SK-N-SH (cell line): ENCODE measurements at regions not wholly inside any gene's neighbourhood (a gene's known extent, or its start where the extent isn't known, plus 50 kb on each side); places are given as distances from the start of the nearest gene placed in this dataset.

ENCODE experiments used
- CTCF ChIA-PET: fragments of 300-600, 350-600 bp; formaldehyde crosslinking; extraction: SDS; loops from one replicate; lab custom pipeline; 2021; lab: Yijun Ruan, JAX
- POLR2A ChIA-PET: fragments of 350-600 bp; sonication (Branson Sonifier 250); formaldehyde crosslinking; extraction: SDS; loops from one replicate; lab custom pipeline; 2020; ENCODE audit warnings: antibody characterized with exemption, inconsistent platforms; lab: Yijun Ruan, JAX
- DNase-seq: peaks from one replicate; pipeline ENCODE4 v3.0.0; 2012
- H2AFZ ChIP-seq: fragments of 200-600 bp; sonication (generic); 2 replicates; pipeline ENCODE4 v1.8.1; 2016; ENCODE audit warnings: antibody characterized with exemption, mild to moderate bottlenecking, low read depth
- H3F3A ChIP-seq: fragments of 200-600 bp; sonication (generic); replicated peaks from 2 replicates; pipeline ENCODE3; 2016; ENCODE audit warnings: antibody characterized with exemption, mild to moderate bottlenecking; ENCODE audit not compliant: insufficient read depth
- H3K27ac ChIP-seq, 2 experiments: fragments of 200-500 bp in 1 of 2; fragments of 200-600 bp in 1 of 2; sonication (Bioruptor generic) in 1 of 2; sonication (generic), shearing (Covaris generic) in 1 of 2; 2 replicates each; pipeline versions ENCODE4 v1.5.1 to v1.6.1; 2014 to 2016; ENCODE audit warnings: low read depth in 2 of 2, inconsistent platforms in 1 of 2, low read length in 1 of 2, mild to moderate bottlenecking in 1 of 2, mixed read lengths in 1 of 2
- H3K27me3 ChIP-seq: fragments of 200-600 bp; sonication (generic), shearing (Covaris generic); 2 replicates; pipeline ENCODE4 v1.6.1; 2016; ENCODE audit warnings: mixed run types; ENCODE audit not compliant: insufficient read depth
- H3K36me3 ChIP-seq, 2 experiments: fragments of 200-500 bp in 1 of 2; fragments of 200-600 bp in 1 of 2; sonication (Bioruptor generic) in 1 of 2; sonication (generic) in 1 of 2; replicated peaks in 1 of 2; 2 replicates each; pipeline versions ENCODE3 to v1.5.1; 2014 to 2016; ENCODE audit warnings: low read length in 1 of 2, mild to moderate bottlenecking in 1 of 2; ENCODE audit not compliant: insufficient read depth in 2 of 2, control insufficient read depth in 1 of 2
- H3K4me1 ChIP-seq, 2 experiments: fragments of 200-500 bp in 1 of 2; fragments of 200-600 bp in 1 of 2; sonication (Bioruptor generic) in 1 of 2; sonication (generic), shearing (Covaris generic) in 1 of 2; 2 replicates each; pipeline versions ENCODE4 v1.5.1 to v1.6.1; 2014 to 2016; ENCODE audit warnings: low read depth in 1 of 2, low read length in 1 of 2, mixed run types in 1 of 2; ENCODE audit not compliant: insufficient read depth in 2 of 2, control insufficient read depth in 1 of 2
- H3K4me2 ChIP-seq: fragments of 200-600 bp; sonication (generic), shearing (Covaris generic); 2 replicates; pipeline ENCODE4 v1.6.1; 2017; ENCODE audit warnings: mixed run types
- H3K4me3 ChIP-seq, 2 experiments: fragments of 200-500 bp in 1 of 2; fragments of 200-600 bp in 1 of 2; sonication (Bioruptor generic) in 1 of 2; sonication (generic), shearing (Covaris generic) in 1 of 2; 2 replicates each; pipeline versions ENCODE4 v1.5.1 to v1.8.1; 2014 to 2016; ENCODE audit warnings: low read depth in 2 of 2, inconsistent platforms in 1 of 2, low read length in 1 of 2, mild to moderate bottlenecking in 1 of 2, mixed read lengths in 1 of 2, moderate library complexity in 1 of 2
- H3K79me2 ChIP-seq: fragments of 200-600 bp; sonication (generic); 2 replicates; pipeline ENCODE4 v1.8.1; 2017; ENCODE audit warnings: mild to moderate bottlenecking; ENCODE audit not compliant: insufficient read depth
- H3K9ac ChIP-seq: fragments of 200-600 bp; sonication (generic); 2 replicates; pipeline ENCODE4 v1.6.1; 2017; ENCODE audit warnings: mixed run types
- H3K9me2 ChIP-seq: fragments of 200-600 bp; sonication (generic); 2 replicates; pipeline ENCODE4 v1.6.1; 2017; ENCODE audit warnings: mixed run types
- H3K9me3 ChIP-seq: fragments of 200-600 bp; sonication (generic); 2 replicates; pipeline ENCODE4 v1.6.1; 2017; ENCODE audit warnings: mixed run types, mild to moderate bottlenecking, moderate library complexity
- H4K20me1 ChIP-seq: fragments of 200-600 bp; sonication (generic); 2 replicates; pipeline ENCODE4 v1.6.1; 2017; ENCODE audit warnings: mild to moderate bottlenecking, mixed run types; ENCODE audit not compliant: insufficient read depth
- CHD2 ChIP-seq: fragments of 150-350 bp; IDR thresholded peaks from 2 replicates; pipeline ENCODE4 v1.6.1; 2018; ENCODE audit warnings: low read length; ENCODE audit not compliant: partially characterized antibody
- CTCF ChIP-seq: fragments of 200-600 bp; sonication (generic); IDR thresholded peaks from 2 replicates; pipeline ENCODE4 v1.6.1; 2017; ENCODE audit warnings: antibody characterized with exemption, mild to moderate bottlenecking, moderate library complexity
- EP300 ChIP-seq, 2 experiments: IDR thresholded peaks; 2 replicates each; pipeline versions ENCODE4 v1.4.0 to v1.6.1; 2012; ENCODE audit warnings: borderline replicate concordance in 1 of 2, low read depth in 1 of 2, low read length in 1 of 2
- FOSL2 ChIP-seq: IDR thresholded peaks from 2 replicates; pipeline ENCODE4 v1.4.0; 2012; ENCODE audit warnings: low read depth, mild to moderate bottlenecking, moderate library complexity, borderline replicate concordance
- GATA2 ChIP-seq: sonication (generic); formaldehyde crosslinking; IDR thresholded peaks from 2 replicates; pipeline ENCODE4 v1.5.0; 2020; ENCODE audit warnings: mild to moderate bottlenecking, missing genetic modification reagents
- MEF2A ChIP-seq: IDR thresholded peaks from 2 replicates; pipeline ENCODE4 v1.4.0; 2012; ENCODE audit warnings: low read depth, borderline replicate concordance
- RAD21 ChIP-seq: IDR thresholded peaks from 2 replicates; pipeline ENCODE4 v1.6.1; 2012; ENCODE audit warnings: mild to moderate bottlenecking, low read length
- RCOR1 ChIP-seq: fragments of 150-350 bp; IDR thresholded peaks from 2 replicates; pipeline ENCODE4 v1.6.1; 2017; ENCODE audit warnings: antibody characterized with exemption, low read length
- TEAD4 ChIP-seq: IDR thresholded peaks from 2 replicates; pipeline ENCODE4 v1.4.0; 2012; ENCODE audit warnings: mild to moderate bottlenecking, borderline replicate concordance; ENCODE audit not compliant: insufficient read depth
- YY1 ChIP-seq: IDR thresholded peaks from 2 replicates; pipeline ENCODE4 v1.4.0; 2012; ENCODE audit warnings: low read depth, mild to moderate bottlenecking
- WGBS: methylation state at CpG from one replicate; pipeline ENCODE4 v1.1.6; 2017; ENCODE audit warnings: low lambda C conversion rate; 5-methylcytosine and 5-hydroxymethylcytosine counted together

GRCh38 chr14:22280497-22281316, 308.3 kb downstream of the DAD1 start:
- Histone ChIP-seq H4K20me1 (no peaks in the 10 kb centered on the region), H3K4me1 (peaks cover 0 to 6% of the 10 kb centered on the region in 2 experiments; a peak in 1 of 4 replicates), H2AFZ (no peak overlapping the region), H3K4me3 (no peak overlapping the region), H3K27me3 (peaks cover 24% of the 10 kb centered on the region), H3K9ac (no peak overlapping the region), H3K27ac (no peak overlapping the region), H3K36me3 (no peaks in the 10 kb centered on the region), H3F3A (no peaks in the 10 kb centered on the region), H3K9me2 (no peaks in the 10 kb centered on the region; the same call in 1 of the 2 replicates), H3K79me2 (no peaks in the 10 kb centered on the region), H3K9me3 (no peaks in the 10 kb centered on the region), H3K4me2 (no peak overlapping the region)
- WGBS, result 8% methylated on average over 5 of the region's 5 CpGs
- TF ChIP-seq CHD2, result no peak
- no peak for TF ChIP-seq YY1
- no peak for TF ChIP-seq CTCF
- no peak for TF ChIP-seq EP300 (IDR thresholded peaks at IDR 0.05; ENCODE audit: borderline replicate concordance in 1 of 2, low read depth in 1 of 2, low read length in 1 of 2)
- TF ChIP-seq FOSL2, result no peak
- TF ChIP-seq MEF2A, result no peak
- TF ChIP-seq GATA2 (CRISPR knock-in tag), result no peak
- TF ChIP-seq RCOR1, result no peak
- POLR2A ChIA-PET, result no interaction called here
- CTCF ChIA-PET, result interaction anchor here (1.7 to 2.0 kb wide), 2 partner anchors 38 to 40 kb away, joined by 4 to 5 read pairs; no protein-coding TSS in a partner anchor
- DNase-seq, result no peak

- Histone ChIP-seq H3K9me2 (no peaks in the 10 kb centered on the region; the same call in 1 of the 2 replicates), H3K27ac (no peak overlapping the region), H4K20me1 (no peaks in the 10 kb centered on the region), H3K4me2 (no peak overlapping the region), H3K79me2 (no peaks in the 10 kb centered on the region), H3K36me3 (no peaks in the 10 kb centered on the region), H3K9me3 (no peaks in the 10 kb centered on the region), H3K4me3 (peak overlapping the region in 1 of 2 experiments; percentile 7; a peak in 1 of 4 replicates), H3K9ac (no peak overlapping the region), H3F3A (no peaks in the 10 kb centered on the region), H3K27me3 (peaks cover 37% of the 10 kb centered on the region), H2AFZ (no peak overlapping the region), H3K4me1 (no peaks in the 10 kb centered on the region; a peak in 1 of 4 replicates)
- WGBS, result 4% methylated on average over 4 of the region's 4 CpGs
- DNase-seq, result peak; percentile 3
- ChIA-PET CTCF (interaction anchor here (0.7 to 2.2 kb wide), 9 partner anchors 8 to 96 kb away, joined by 3 to 14 read pairs (median 4); no protein-coding TSS in a partner anchor), POLR2A (no interaction called here)
- TF ChIP-seq TEAD4, result no peak
- TF ChIP-seq RAD21, result peak; percentile 9; the same call in 1 of the 2 replicates
- peak; percentile 79 for TF ChIP-seq CTCF
Observed at GRCh38 chr14:22276913-22277816, 311.9 kb downstream of the DAD1 start.
